ENCODE measurements at regions not wholly inside any gene's neighbourhood (a gene's known extent, or its start where the extent isn't known, plus 50 kb on each side); places are given as distances from the start of the nearest gene placed in this dataset.

GRCh38 chr18:47311585-47311984 lies 60.1 kb upstream of the SKOR2 start:
- no peaks in the 10 kb centered on the region for H3K9me3 ChIP-seq (ENCODE audit: low read depth, low read length)
- no peak overlapping the region for H3K4me3 ChIP-seq
- H3K36me3 ChIP-seq (ENCODE audit: insufficient read depth, low read length), result no peaks in the 10 kb centered on the region
- TF ChIP-seq POLR2AphosphoS5 (IDR thresholded peaks at IDR 0.05; ENCODE audit: borderline replicate concordance, low read depth, low read length) (no peak), FOXP2 (optimal IDR thresholded peaks at IDR 0.05; ENCODE audit: control extremely low read depth, extremely low read length, insufficient read depth) (no peak), EZH2 (IDR thresholded peaks at IDR 0.05) (no peak)
- DNase-seq (ENCODE audit: low read depth, low spot score), result no peak
- no peak overlapping the region for H3K27ac ChIP-seq
- H3K9ac ChIP-seq (ENCODE audit: insufficient read length), result no peak overlapping the region
